Upper lobe of left lung (tissue), 6 donors: ENCODE measurements at regions not wholly inside any gene's neighbourhood (a gene's known extent, or its start where the extent isn't known, plus 50 kb on each side); places are given as distances from the start of the nearest gene placed in this dataset.

Experiments
- ATAC-seq, 2 donors: fragments of 200-7000 bp; cut with Tn5 transposase; one replicate each; pipeline ENCODE4 v1.9.1; 2022; ENCODE audit warnings: mild to moderate bottlenecking in 2 of 2, moderate library complexity in 2 of 2; ENCODE audit not compliant: low FRiP score in 2 of 2
- DNase-seq, 2 donors: peaks; one replicate each; pipeline ENCODE4 v3.0.0-alpha.2; 2019 to 2020
- H3K27ac ChIP-seq, 4 donors: fragments of 200-600 bp; sonication (generic); one replicate each; pipeline ENCODE4 v1.5.1; 2016 to 2019
- H3K27me3 ChIP-seq, 4 donors: fragments of 200-600 bp; sonication (generic); one replicate each; pipeline ENCODE4 v1.5.1; 2017 to 2019
- H3K36me3 ChIP-seq, 4 donors: fragments of 200-600 bp; sonication (generic); one replicate each; pipeline ENCODE4 v1.5.1; 2016 to 2019
- H3K4me1 ChIP-seq, 4 donors: fragments of 200-600 bp; sonication (generic); one replicate each; pipeline ENCODE4 v1.5.1; 2018 to 2019
- H3K4me3 ChIP-seq, 4 donors: fragments of 200-600 bp; sonication (generic); one replicate each; pipeline ENCODE4 v1.5.1; 2017 to 2019; ENCODE audit warnings: mild to moderate bottlenecking in 2 of 4, moderate library complexity in 1 of 4
- H3K9me3 ChIP-seq, 4 donors: fragments of 200-600 bp; sonication (generic); one replicate each; pipeline ENCODE4 v1.5.1; 2018 to 2019
- EP300 ChIP-seq, 4 donors: sonication (generic); formaldehyde crosslinking; IDR thresholded peaks; one replicate each; pipeline ENCODE4 v1.5.1; 2017; ENCODE audit warnings: antibody characterized with exemption in 4 of 4, control low read depth in 2 of 4
- POLR2A ChIP-seq, 4 donors: fragments of 450-650 bp; IDR thresholded peaks; one replicate each; pipeline ENCODE4 v1.5.1; 2016 to 2017; ENCODE audit warnings: antibody characterized with exemption in 4 of 4, mild to moderate bottlenecking in 2 of 4
- POLR2AphosphoS5 ChIP-seq, 2 donors: sonication (generic); formaldehyde crosslinking; IDR thresholded peaks; one replicate each; pipeline ENCODE4 v1.5.1; 2017; ENCODE audit warnings: antibody characterized with exemption in 2 of 2
- WGBS, 2 donors: methylation state at CpG; one replicate each; pipeline ENCODE4 v1.1.5; 2017 to 2018; 5-methylcytosine and 5-hydroxymethylcytosine counted together
- TF ChIP-seq, protein P1 (sequence below), 6 experiments: fragments of 450-650 bp in 4 of 6; fragments of 200-600 bp in 2 of 6; sonication (generic) in 2 of 6; IDR thresholded peaks; one replicate each; pipeline ENCODE4 v1.5.1; 2016 to 2019; ENCODE audit warnings: antibody characterized with exemption in 6 of 6
- donor health status: DM: no; HTN: no; CAD: no; lungs with moderate emphysema.
- donor health status: DM: no; HTN: yes; CAD: no; lungs with severe emphysema.

DNA sequence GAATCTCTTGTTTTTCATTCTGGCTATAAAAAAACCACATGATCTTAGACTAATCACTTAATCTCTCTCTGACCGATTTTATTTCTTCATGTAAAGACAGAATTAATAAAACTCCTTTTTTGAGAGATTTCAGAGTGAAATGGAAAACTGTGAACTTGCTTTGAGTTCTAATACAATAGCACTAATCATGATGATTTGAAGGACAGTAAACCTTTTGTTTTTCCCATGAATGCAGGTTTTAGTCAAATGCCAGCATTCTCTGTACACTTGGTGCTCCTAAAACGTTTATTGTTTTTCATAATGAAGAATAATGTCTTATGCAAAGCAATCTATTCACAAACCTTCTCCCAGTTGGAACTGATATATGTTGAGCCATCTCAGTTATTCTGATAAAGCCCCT, 86.8 kb downstream of the SLC24A2 start:
- H3K36me3 ChIP-seq = no peaks in the 10 kb centered on the region
- WGBS, 2 donors = 50 to 61% methylated on average over 2 of the region's 2 CpGs
- H3K27me3 ChIP-seq = no peaks in the 10 kb centered on the region
- no peak for ATAC-seq
- no peak for TF ChIP-seq POLR2A (IDR thresholded peaks at IDR 0.05)
- no peak for TF ChIP-seq EP300 (IDR thresholded peaks at IDR 0.05)
- no peak for TF ChIP-seq POLR2AphosphoS5 (IDR thresholded peaks at IDR 0.05)
- TF ChIP-seq, protein P1, sequence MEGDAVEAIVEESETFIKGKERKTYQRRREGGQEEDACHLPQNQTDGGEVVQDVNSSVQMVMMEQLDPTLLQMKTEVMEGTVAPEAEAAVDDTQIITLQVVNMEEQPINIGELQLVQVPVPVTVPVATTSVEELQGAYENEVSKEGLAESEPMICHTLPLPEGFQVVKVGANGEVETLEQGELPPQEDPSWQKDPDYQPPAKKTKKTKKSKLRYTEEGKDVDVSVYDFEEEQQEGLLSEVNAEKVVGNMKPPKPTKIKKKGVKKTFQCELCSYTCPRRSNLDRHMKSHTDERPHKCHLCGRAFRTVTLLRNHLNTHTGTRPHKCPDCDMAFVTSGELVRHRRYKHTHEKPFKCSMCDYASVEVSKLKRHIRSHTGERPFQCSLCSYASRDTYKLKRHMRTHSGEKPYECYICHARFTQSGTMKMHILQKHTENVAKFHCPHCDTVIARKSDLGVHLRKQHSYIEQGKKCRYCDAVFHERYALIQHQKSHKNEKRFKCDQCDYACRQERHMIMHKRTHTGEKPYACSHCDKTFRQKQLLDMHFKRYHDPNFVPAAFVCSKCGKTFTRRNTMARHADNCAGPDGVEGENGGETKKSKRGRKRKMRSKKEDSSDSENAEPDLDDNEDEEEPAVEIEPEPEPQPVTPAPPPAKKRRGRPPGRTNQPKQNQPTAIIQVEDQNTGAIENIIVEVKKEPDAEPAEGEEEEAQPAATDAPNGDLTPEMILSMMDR (IDR thresholded peaks at IDR 0.05) = no peak
- H3K9me3 ChIP-seq = no peaks in the 10 kb centered on the region
- H3K4me1 ChIP-seq = no peaks in the 10 kb centered on the region
- no peak for DNase-seq
- no peak overlapping the region for H3K4me3 ChIP-seq
- H3K27ac ChIP-seq = no peak overlapping the region

DNA sequence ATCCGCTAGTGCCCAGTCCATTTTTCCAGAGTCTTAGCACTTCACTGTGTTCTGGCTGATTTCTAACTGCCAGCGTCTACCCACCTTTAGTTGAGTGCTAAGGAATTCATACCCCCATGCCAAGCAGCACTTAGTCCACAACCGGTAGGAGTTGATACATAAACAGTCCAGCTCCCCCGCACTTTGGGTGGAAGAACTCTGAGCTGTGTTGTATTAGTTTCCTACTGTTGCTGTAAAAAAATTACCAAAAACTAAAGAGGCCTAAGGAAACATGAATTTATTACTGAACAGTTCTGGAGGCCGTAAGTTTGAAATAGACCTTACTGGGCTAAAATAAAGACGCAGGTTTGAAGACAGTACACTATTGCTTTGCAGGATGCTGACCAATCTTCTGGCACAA, 87.6 kb downstream of the SLC24A2 start:
- H3K27ac ChIP-seq = no peak overlapping the region
- DNase-seq (no peak), ATAC-seq (no peak)
- TF ChIP-seq POLR2AphosphoS5 (IDR thresholded peaks at IDR 0.05) (no peak), POLR2A (IDR thresholded peaks at IDR 0.05) (no peak), EP300 (IDR thresholded peaks at IDR 0.05) (no peak)
- TF ChIP-seq, protein P1 (IDR thresholded peaks at IDR 0.05) = no peak
- WGBS, 2 donors = 88 to 90% methylated on average over 6 of the region's 6 CpGs
- H3K4me3 ChIP-seq = no peak overlapping the region
- no peaks in the 10 kb centered on the region for H3K9me3 ChIP-seq
- no peaks in the 10 kb centered on the region for H3K4me1 ChIP-seq
- no peaks in the 10 kb centered on the region for H3K36me3 ChIP-seq
- H3K27me3 ChIP-seq = no peaks in the 10 kb centered on the region

DNA sequence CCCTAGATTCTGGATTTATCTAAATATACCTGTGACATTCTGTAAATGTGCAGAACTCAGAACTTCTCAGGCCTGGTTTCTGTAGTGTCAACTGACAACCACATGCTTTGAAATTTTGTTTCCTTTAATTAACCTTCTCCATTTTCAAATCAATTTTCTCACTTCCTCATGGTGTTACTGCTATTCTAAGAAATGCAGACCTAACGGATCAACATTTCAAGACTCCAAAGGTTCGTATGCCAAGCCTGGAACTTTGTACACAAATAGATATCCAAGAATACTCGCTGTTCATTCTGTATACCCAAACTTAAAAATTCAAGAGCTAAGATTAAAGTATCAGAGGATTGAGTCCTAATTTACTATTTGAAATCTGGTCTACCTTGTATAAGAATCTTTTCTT, 88.1 kb downstream of the SLC24A2 start:
- Histone ChIP-seq H3K9me3 (no peaks in the 10 kb centered on the region), H3K27ac (no peak overlapping the region), H3K27me3 (no peaks in the 10 kb centered on the region), H3K4me3 (no peak overlapping the region), H3K4me1 (no peaks in the 10 kb centered on the region), H3K36me3 (no peaks in the 10 kb centered on the region)
- no peak for DNase-seq
- no peak for ATAC-seq
- WGBS, 2 donors = 69 to 75% methylated on average over 3 of the region's 3 CpGs
- TF ChIP-seq, protein P1 (IDR thresholded peaks at IDR 0.05) = no peak
- TF ChIP-seq POLR2A (IDR thresholded peaks at IDR 0.05) = no peak

DNA sequence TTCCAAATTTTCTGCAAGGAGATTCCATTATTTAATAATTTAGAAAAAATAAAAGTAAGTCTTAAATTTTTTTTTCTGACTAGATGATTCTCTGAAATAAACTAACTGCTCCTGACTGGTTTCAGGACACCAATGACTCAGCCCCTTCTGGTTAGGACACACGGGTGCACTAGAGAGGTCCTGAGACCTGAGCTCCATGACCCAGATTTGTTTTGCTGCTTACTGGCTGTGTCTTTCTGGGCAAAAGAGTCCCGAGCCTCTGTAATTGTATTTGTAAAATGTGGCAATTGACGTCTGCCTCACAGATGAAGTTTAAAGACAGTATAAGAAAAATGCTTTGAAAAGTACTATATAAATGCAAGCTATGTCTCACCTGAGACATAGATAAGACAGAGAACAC, 89.1 kb downstream of the SLC24A2 start:
- H3K4me3 ChIP-seq = no peak overlapping the region
- H3K27me3 ChIP-seq = no peaks in the 10 kb centered on the region
- ATAC-seq (no peak), DNase-seq (no peak)
- no peak overlapping the region for H3K27ac ChIP-seq
- TF ChIP-seq POLR2AphosphoS5 (IDR thresholded peaks at IDR 0.05) = no peak
- TF ChIP-seq EP300 (IDR thresholded peaks at IDR 0.05) = no peak
- TF ChIP-seq, protein P1 (IDR thresholded peaks at IDR 0.05) = no peak
- no peak for TF ChIP-seq POLR2A (IDR thresholded peaks at IDR 0.05)
- 35 to 48% methylated on average over 3 of the region's 3 CpGs for WGBS, 2 donors
- no peaks in the 10 kb centered on the region for H3K9me3 ChIP-seq
- H3K4me1 ChIP-seq = no peaks in the 10 kb centered on the region
- no peaks in the 10 kb centered on the region for H3K36me3 ChIP-seq

DNA sequence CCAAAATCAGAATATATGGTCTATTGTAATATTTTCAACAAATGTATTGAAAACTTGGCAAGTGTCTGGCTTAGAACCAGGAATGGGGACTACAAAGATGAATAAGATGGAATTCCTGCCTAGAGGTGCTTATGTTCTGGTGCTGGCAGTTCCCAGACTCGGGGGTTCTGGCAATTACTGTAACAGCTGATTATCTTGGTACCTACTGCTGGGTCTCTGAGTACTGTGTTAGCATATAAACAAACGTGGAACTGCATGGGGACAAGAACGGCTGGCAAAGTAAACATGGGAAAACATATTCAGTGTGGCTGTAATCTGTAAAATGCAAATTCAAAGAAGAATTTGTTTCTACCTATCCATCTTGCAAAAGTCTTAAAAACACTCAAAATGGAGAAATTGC, 89.9 kb downstream of the SLC24A2 start:
- TF ChIP-seq POLR2AphosphoS5 (IDR thresholded peaks at IDR 0.05) (no peak), POLR2A (IDR thresholded peaks at IDR 0.05) (no peak), EP300 (IDR thresholded peaks at IDR 0.05) (no peak)
- TF ChIP-seq, protein P1 (IDR thresholded peaks at IDR 0.05) = no peak
- ATAC-seq = no peak

More for the DNA sequence above, 89.9 kb downstream of the SLC24A2 start:
- Histone ChIP-seq H3K9me3 (no peaks in the 10 kb centered on the region), H3K36me3 (no peaks in the 10 kb centered on the region), H3K4me3 (no peak overlapping the region), H3K27ac (no peak overlapping the region), H3K27me3 (no peaks in the 10 kb centered on the region), H3K4me1 (no peaks in the 10 kb centered on the region)
- 15 to 25% methylated on average over 3 of the region's 3 CpGs for WGBS, 2 donors
- no peak for DNase-seq
